ENCODE measurements at regions not wholly inside any gene's neighbourhood (a gene's known extent, or its start where the extent isn't known, plus 50 kb on each side); places are given as distances from the start of the nearest gene placed in this dataset.
"Not testable (repeated sequence)": the region's sequence is repeated elsewhere in the genome, so short reads cannot be mapped to it uniquely, and the experiment has no call there.

- no peak for DNase-seq
Measured at GRCh38 chr3:101950985-101951733, 101.8 kb downstream of the NFKBIZ start.

GRCh38 chr3:101954361-101954760, 105.0 kb downstream of the NFKBIZ start:
- DNase-seq, result no peak

GRCh38 chr3:101954936-101955335, 105.6 kb downstream of the NFKBIZ start:
- no peak for DNase-seq

- DNase-seq, result no peak
Measured at GRCh38 chr3:101962055-101962454, 112.7 kb downstream of the NFKBIZ start.

- no peak for DNase-seq
Measured at GRCh38 chr3:101963902-101964362, 114.6 kb downstream of the NFKBIZ start.

- DNase-seq, result no peak
Measured at GRCh38 chr3:101964861-101965260, 115.5 kb downstream of the NFKBIZ start.

GRCh38 chr3:101966226-101966625, 116.9 kb downstream of the NFKBIZ start:
- no peak for DNase-seq

- DNase-seq, result no peak
Measured at GRCh38 chr3:101970212-101970611, 120.9 kb downstream of the NFKBIZ start.

GRCh38 chr3:101970905-101971304, 121.6 kb downstream of the NFKBIZ start:
- DNase-seq, result no peak

- DNase-seq, result no peak
Measured at GRCh38 chr3:101972430-101973162, 123.3 kb downstream of the NFKBIZ start.

- no peak for DNase-seq
Measured at GRCh38 chr3:101973163-101973505, 123.8 kb downstream of the NFKBIZ start.

- not testable (repeated sequence) for DNase-seq
Measured at GRCh38 chr3:101975415-101975814, 126.1 kb downstream of the NFKBIZ start.

GRCh38 chr3:101976473-101976872, 127.2 kb downstream of the NFKBIZ start:
- peak; percentile 3 for DNase-seq

GRCh38 chr3:101978348-101978747, 129.0 kb downstream of the NFKBIZ start:
- DNase-seq, result peak; percentile 62

GRCh38 chr3:101979033-101979432, 129.7 kb downstream of the NFKBIZ start:
- DNase-seq, result peak; percentile 1

GRCh38 chr3:101984356-101984755, 135.0 kb downstream of the NFKBIZ start:
- DNase-seq, result no peak

GRCh38 chr3:101988596-101988995, 139.3 kb downstream of the NFKBIZ start:
- no peak for DNase-seq

- no peak for DNase-seq
Measured at GRCh38 chr3:101989578-101990200, 140.4 kb downstream of the NFKBIZ start.

- DNase-seq, result no peak
Measured at GRCh38 chr3:101992863-101993262, 143.5 kb downstream of the NFKBIZ start.

- no peak for DNase-seq
Measured at GRCh38 chr3:101994386-101994785, 145.1 kb downstream of the NFKBIZ start.

GRCh38 chr3:101995371-101996046, 146.2 kb downstream of the NFKBIZ start:
- no peak for DNase-seq

- no peak for DNase-seq
Measured at GRCh38 chr3:101996832-101997231, 147.5 kb downstream of the NFKBIZ start.

- no peak for DNase-seq
Measured at GRCh38 chr3:101998256-101998926, 149.1 kb downstream of the NFKBIZ start.
